Duodenal mucosa (tissue), 2 donors: ENCODE measurements at regions not wholly inside any gene's neighbourhood (a gene's known extent, or its start where the extent isn't known, plus 50 kb on each side); places are given as distances from the start of the nearest gene placed in this dataset.

ENCODE experiments used
- H3K27ac ChIP-seq: one replicate; pipeline ENCODE4 v1.7.0; 2013; ENCODE audit warnings: low read depth, low read length
- H3K27me3 ChIP-seq, 2 donors: one replicate each; pipeline ENCODE4 v1.7.0; 2013; ENCODE audit warnings: low read length in 2 of 2, control low read depth in 1 of 2; ENCODE audit not compliant: insufficient read depth in 2 of 2, control insufficient read depth in 1 of 2
- H3K36me3 ChIP-seq, 2 donors: one replicate each; pipeline ENCODE4 v1.7.0; 2013; ENCODE audit warnings: low read length in 2 of 2, control low read depth in 1 of 2; ENCODE audit not compliant: insufficient read depth in 2 of 2, control insufficient read depth in 1 of 2
- H3K4me1 ChIP-seq, 2 donors: one replicate each; pipeline ENCODE4 v1.7.0; 2013; ENCODE audit warnings: low read length in 2 of 2, control low read depth in 1 of 2; ENCODE audit not compliant: insufficient read depth in 2 of 2, control insufficient read depth in 1 of 2
- H3K4me3 ChIP-seq, 2 donors: one replicate each; pipeline ENCODE4 v1.7.0; 2013; ENCODE audit warnings: low read length in 2 of 2, low read depth in 1 of 2
- H3K9ac ChIP-seq, 2 donors: one replicate each; pipeline ENCODE4 v1.7.0; 2013; ENCODE audit warnings: low read length in 2 of 2, low read depth in 1 of 2
- H3K9me3 ChIP-seq, 2 donors: one replicate each; pipeline ENCODE4 v1.7.0; 2013; ENCODE audit warnings: low read length in 2 of 2, control low read depth in 1 of 2; ENCODE audit not compliant: control insufficient read depth in 1 of 2

DNA sequence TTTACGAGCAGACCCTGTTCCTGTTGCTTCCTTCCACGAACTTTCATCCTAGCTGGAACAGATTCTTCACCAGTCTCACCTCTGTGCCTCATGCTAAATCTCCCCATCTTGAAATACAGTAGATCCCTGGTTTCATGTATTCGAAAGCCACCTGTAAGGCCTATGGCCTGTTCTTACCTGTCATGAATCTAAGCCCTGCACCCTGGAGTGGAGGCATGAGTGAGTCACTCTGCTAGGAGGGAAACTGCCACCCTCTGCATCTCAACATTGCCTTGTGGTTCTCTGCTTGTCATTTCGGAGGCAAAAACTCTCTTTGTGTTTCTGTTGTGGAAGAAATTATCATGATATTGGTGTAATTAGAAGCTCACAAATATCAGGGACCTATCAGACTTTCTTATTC, 320.0 kb downstream of the ENC1 start:
- Histone ChIP-seq H3K36me3 (no peaks in the 10 kb centered on the region), H3K4me3 (no peak overlapping the region), H3K4me1 (no peaks in the 10 kb centered on the region), H3K9ac (no peak overlapping the region), H3K27me3 (no peaks in the 10 kb centered on the region), H3K27ac (no peak overlapping the region), H3K9me3 (no peaks in the 10 kb centered on the region)

DNA sequence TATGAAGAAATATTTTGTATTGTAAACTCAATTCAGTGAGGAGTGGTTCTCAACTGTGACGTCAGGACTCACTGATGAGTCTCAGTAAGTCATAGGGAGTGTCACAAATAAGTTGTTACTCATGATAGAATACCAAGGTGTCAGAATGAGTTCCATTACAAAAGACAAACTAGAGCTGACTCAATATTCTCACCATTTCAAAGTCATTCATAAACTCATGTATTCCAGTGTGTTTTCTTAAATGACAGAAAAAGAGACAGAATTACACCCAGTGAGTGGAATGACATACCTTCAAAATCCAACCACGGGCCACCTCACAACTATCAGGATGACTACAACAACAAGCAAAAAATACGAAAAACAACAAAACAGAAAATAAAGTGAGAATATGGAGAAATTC, 321.5 kb downstream of the ENC1 start:
- no peaks in the 10 kb centered on the region for H3K36me3 ChIP-seq
- H3K4me3 ChIP-seq: no peak overlapping the region
- no peaks in the 10 kb centered on the region for H3K9me3 ChIP-seq
- H3K27me3 ChIP-seq: no peaks in the 10 kb centered on the region
- H3K4me1 ChIP-seq: no peaks in the 10 kb centered on the region
- no peak overlapping the region for H3K27ac ChIP-seq
- no peak overlapping the region for H3K9ac ChIP-seq

DNA sequence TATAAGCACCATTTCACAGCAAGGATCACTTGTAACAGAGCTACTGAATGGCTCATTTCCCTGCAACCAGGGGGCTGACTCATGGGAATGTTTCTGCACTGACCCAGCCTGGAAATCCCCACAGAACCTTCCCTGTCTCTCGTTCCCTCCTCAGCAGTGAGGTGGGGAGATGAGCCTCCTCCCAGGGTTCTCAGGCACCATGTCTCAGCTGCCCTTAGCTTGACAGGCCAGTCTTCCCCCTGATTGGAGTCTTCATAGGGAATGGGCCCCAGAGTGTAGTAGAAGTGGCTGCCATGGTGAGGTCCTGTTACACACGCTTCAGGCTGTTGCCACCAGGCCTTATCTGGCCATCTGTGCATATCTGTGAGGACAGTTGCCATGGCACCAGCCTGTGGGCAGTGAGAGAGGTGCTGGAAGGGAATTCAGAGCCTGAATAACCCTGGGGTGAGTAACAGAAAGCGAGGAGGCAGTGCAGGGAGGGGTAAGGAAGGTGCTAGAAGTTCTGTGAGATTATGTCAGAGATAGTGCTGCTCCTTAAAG, 324.4 kb downstream of the ENC1 start:
- no peaks in the 10 kb centered on the region for H3K36me3 ChIP-seq
- H3K9me3 ChIP-seq: no peaks in the 10 kb centered on the region
- H3K27me3 ChIP-seq: no peaks in the 10 kb centered on the region
- no peaks in the 10 kb centered on the region for H3K4me1 ChIP-seq
- H3K4me3 ChIP-seq: no peak overlapping the region
- H3K27ac ChIP-seq: no peak overlapping the region
- H3K9ac ChIP-seq: no peak overlapping the region

DNA sequence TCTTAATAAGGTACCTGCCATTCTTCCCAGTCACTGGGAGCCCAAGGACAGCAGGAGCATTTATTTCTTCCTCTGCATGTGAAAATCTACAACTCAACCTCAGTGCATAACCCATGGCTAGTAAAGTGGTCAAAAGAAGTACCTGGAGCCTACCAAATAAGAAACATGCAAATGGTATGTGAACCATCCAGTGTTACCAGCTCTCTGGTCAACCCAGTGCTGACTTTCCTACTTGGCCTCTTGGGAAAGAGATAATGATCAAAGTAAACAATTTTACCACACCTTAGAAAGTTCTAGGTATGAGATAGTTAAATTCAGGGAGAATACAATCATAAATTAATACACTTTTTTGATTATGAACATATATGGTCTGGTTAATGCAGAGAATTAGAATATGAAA, 325.6 kb downstream of the ENC1 start:
- Histone ChIP-seq H3K27me3 (no peaks in the 10 kb centered on the region), H3K9ac (no peak overlapping the region), H3K27ac (no peak overlapping the region)

DNA sequence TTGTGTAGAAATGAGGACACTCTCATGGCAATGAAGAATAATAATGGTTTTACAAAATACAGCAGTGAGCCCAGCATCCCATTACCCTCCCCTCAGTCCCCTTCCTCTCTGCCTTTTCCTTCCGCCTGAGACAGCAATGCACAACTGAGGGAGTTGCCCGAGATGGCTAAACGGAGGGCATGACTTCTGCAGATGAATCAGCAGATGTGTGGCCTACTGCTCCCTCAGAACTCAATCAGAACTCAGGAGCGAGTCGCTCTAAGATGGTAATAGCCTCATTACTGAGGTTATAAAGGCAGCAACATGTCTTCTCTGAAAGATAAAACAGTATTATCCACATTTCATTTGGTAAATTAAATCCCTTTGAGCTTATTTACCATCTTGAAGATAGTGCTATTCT, 326.6 kb downstream of the ENC1 start:
- Histone ChIP-seq H3K27ac (no peak overlapping the region), H3K4me1 (peaks cover 0 to 7% of the 10 kb centered on the region in 2 donors), H3K36me3 (no peaks in the 10 kb centered on the region), H3K4me3 (no peak overlapping the region), H3K9ac (no peak overlapping the region), H3K27me3 (no peaks in the 10 kb centered on the region), H3K9me3 (no peaks in the 10 kb centered on the region)

More for the DNA sequence above, 325.6 kb downstream of the ENC1 start:
- H3K9me3 ChIP-seq: no peaks in the 10 kb centered on the region
- H3K36me3 ChIP-seq: no peaks in the 10 kb centered on the region
- H3K4me1 ChIP-seq: no peaks in the 10 kb centered on the region
- no peak overlapping the region for H3K4me3 ChIP-seq

DNA sequence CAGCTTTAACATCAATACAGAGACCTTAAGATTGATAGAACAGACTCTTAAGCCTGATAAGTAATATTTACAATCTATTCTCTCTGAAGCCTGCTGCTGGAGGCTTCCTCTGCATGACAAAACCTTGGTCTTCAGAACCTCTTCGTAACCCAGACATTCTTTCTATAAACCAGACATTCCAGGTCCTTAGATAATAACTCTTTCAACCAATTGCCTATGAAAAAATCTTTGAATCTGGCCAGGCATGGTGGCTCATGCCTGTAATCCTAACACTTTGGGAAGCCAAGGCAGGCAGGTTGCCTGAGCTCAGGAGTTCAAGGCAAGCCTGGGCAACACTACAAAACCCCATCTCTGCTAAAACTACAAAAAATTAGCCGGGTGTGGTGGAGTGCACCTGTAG, 327.8 kb downstream of the ENC1 start:
- H3K4me1 ChIP-seq: peaks cover 0 to 7% of the 10 kb centered on the region in 2 donors
- no peaks in the 10 kb centered on the region for H3K9me3 ChIP-seq
- no peak overlapping the region for H3K27ac ChIP-seq
- no peak overlapping the region for H3K9ac ChIP-seq
- no peaks in the 10 kb centered on the region for H3K36me3 ChIP-seq
- no peaks in the 10 kb centered on the region for H3K27me3 ChIP-seq
- no peak overlapping the region for H3K4me3 ChIP-seq

DNA sequence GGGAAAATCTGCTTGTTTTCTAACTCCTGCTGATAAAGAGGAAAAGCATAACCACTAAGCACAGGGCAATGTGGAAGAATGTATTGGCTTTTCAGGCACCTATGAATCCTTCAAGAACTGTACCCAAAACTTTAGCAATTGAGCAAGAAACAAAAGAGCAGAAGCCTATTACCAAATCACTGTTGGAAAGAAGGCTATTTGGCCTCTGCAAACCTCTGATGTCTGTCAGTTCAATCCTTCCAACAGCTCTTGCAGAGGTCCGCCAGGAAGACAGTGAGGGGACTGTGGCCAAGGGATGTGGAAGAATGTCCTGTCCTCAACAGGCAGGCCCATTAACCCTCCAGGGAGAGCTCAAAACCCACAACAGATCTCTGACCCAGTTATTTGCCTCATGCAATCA, 328.6 kb downstream of the ENC1 start:
- Histone ChIP-seq H3K27me3 (no peaks in the 10 kb centered on the region), H3K9ac (no peak overlapping the region), H3K4me3 (no peak overlapping the region), H3K4me1 (peaks cover 0 to 7% of the 10 kb centered on the region in 2 donors), H3K27ac (no peak overlapping the region), H3K9me3 (no peaks in the 10 kb centered on the region), H3K36me3 (no peaks in the 10 kb centered on the region)

DNA sequence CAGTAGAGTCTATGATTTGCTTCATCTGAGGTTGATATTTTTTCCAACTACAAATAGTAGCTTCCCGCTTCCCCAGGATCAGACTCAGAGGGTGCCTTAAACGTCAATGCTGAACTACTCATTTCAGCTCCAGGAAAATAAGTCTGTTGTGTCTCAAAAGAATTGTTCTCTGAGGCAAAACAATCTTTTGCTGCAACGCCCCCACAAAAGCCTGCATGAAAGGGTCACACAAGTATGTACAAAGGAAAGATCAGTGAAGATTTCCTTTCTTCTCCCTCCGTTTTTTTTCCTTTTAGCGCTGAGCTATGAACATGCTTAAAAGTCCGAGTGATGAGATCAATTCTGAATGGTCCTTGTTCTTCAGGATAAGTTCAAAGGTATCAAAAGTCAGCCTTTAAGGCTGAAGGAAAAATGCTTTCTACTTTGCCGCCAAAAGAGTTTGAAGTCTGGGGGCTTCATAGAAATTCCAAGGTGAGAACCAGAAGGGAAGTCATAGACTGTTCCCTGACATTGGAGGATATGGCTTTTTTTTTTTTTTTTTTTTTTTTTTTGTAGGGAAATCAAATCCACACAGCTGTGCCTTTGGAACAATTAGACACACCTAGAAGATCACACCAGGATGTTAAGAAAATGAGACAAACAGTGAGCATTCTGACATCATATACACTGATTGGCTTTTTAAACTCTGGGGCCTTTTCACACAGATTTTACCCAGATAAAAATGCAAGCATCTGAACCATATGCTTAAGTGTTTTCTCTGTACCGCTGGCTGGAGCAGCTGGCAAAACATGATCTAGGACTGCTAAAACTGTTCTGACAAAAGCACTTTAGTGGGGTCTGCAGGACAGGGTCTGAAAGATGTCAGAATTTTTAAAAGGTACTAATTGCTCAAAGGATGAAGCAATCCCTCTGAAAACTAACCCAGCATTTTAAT, 329.3 kb downstream of the ENC1 start:
- Histone ChIP-seq H3K9me3 (no peaks in the 10 kb centered on the region), H3K27ac (no peak overlapping the region), H3K9ac (no peak overlapping the region), H3K36me3 (no peaks in the 10 kb centered on the region), H3K4me1 (peaks cover 0 to 7% of the 10 kb centered on the region in 2 donors), H3K4me3 (no peak overlapping the region), H3K27me3 (no peaks in the 10 kb centered on the region)

DNA sequence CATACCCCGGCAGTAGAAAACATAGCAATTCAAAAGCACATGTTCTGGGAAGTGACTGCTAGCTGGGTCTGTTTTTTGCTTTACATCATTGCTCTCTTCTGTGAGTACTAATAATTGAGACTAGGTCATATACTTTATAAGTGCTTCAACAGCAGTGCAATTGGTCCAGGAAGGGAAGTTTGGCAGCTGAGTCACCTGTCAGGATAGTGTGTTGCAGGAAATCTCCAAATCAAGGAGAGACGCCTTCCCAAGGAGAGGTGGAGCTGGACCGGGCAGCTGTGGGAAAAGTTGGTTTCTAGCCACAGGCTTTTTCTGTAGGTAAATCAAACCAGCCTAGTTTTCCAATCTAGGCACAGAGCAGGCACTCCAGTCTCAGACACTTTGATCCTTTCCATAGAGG, 330.1 kb downstream of the ENC1 start:
- no peak overlapping the region for H3K27ac ChIP-seq
- H3K27me3 ChIP-seq: no peaks in the 10 kb centered on the region
- H3K9me3 ChIP-seq: no peaks in the 10 kb centered on the region
- peaks cover 0 to 7% of the 10 kb centered on the region in 2 donors for H3K4me1 ChIP-seq
- no peak overlapping the region for H3K4me3 ChIP-seq
- no peaks in the 10 kb centered on the region for H3K36me3 ChIP-seq
- H3K9ac ChIP-seq: no peak overlapping the region

DNA sequence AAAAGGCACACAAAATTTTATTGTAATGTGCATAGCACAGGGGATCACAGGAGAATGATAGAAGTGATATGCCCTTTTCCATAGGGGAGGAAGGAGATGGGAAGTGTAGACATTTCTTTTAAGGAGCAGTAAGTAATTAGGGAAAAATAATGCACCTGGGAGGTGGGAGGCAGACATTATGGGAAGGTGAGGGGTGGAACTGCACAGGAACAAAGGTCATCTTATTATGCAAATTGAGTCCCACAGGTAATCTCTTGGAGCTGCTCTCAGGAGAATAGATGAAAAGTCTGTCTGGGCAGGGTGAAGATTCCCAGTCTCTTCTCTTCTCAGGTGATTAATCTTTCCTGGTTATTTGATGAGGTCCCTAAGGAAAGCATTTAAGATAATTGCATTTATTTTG, 331.5 kb downstream of the ENC1 start:
- Histone ChIP-seq H3K9me3 (no peaks in the 10 kb centered on the region), H3K4me1 (peaks cover 0 to 7% of the 10 kb centered on the region in 2 donors), H3K27ac (no peak overlapping the region), H3K4me3 (no peak overlapping the region), H3K9ac (no peak overlapping the region), H3K36me3 (no peaks in the 10 kb centered on the region), H3K27me3 (no peaks in the 10 kb centered on the region)
